CD4-positive, CD25-positive, alpha-beta regulatory T cell (primary cell): ENCODE measurements at regions not wholly inside any gene's neighbourhood (a gene's known extent, or its start where the extent isn't known, plus 50 kb on each side); places are given as distances from the start of the nearest gene placed in this dataset.

Source experiments
- ATAC-seq, 2 donors: fragments of 150-1000 bp; cut with Tn5 transposase; one replicate each; pipeline ENCODE4 v1.10.0; 2021; ENCODE audit warnings: low read depth in 2 of 2, moderate number of reproducible peaks in 2 of 2, moderate library complexity in 1 of 2
- DNase-seq, 3 donors: peaks; one replicate each; pipeline versions ENCODE4 v3.0.0 to v3.0.0-alpha.2; 2012 to 2022; ENCODE audit warnings: mixed read lengths in 1 of 3
- H3K27ac ChIP-seq: one replicate; pipeline ENCODE4 v1.7.0; 2013; ENCODE audit warnings: mild to moderate bottlenecking, low read length; ENCODE audit not compliant: insufficient read depth, poor library complexity, severe bottlenecking
- H3K27me3 ChIP-seq: one replicate; pipeline ENCODE4 v1.7.0; 2013; ENCODE audit warnings: low read length; ENCODE audit not compliant: control insufficient read depth, insufficient read depth
- H3K36me3 ChIP-seq: one replicate; pipeline ENCODE4 v1.7.0; 2013; ENCODE audit warnings: mild to moderate bottlenecking, low read length, moderate library complexity; ENCODE audit not compliant: control insufficient read depth, insufficient read depth
- H3K4me1 ChIP-seq: 2 replicates; pipeline ENCODE4 v1.7.0; 2013; ENCODE audit warnings: mild to moderate bottlenecking, low read length; ENCODE audit not compliant: insufficient read depth, control insufficient read depth, poor library complexity, severe bottlenecking
- H3K4me3 ChIP-seq: one replicate; pipeline ENCODE4 v1.7.0; 2013; ENCODE audit warnings: low read depth, mild to moderate bottlenecking, low read length, moderate library complexity
- H3K9me3 ChIP-seq, 2 experiments: 1 replicate in 1 of 2; 2 replicates in 1 of 2; pipeline ENCODE4 v1.7.0; 2013; ENCODE audit warnings: low read length in 2 of 2, mild to moderate bottlenecking in 1 of 2, moderate library complexity in 1 of 2; ENCODE audit not compliant: control insufficient read depth in 2 of 2
- H3K27ac Mint-ChIP-seq, 3 donors: one replicate each; pipeline ENCODE4 v1.8.0; 2020 to 2022; ENCODE audit warnings: mild to moderate bottlenecking in 3 of 3, mixed read lengths in 3 of 3, moderate library complexity in 2 of 3
- H3K27me3 Mint-ChIP-seq: one replicate; pipeline ENCODE4 v1.8.0; 2022; ENCODE audit warnings: mild to moderate bottlenecking, mixed read lengths
- H3K36me3 Mint-ChIP-seq: one replicate; pipeline ENCODE4 v1.8.0; 2020; ENCODE audit warnings: mixed read lengths
- H3K4me1 Mint-ChIP-seq, 4 donors: one replicate each; pipeline ENCODE4 v1.8.0; 2020 to 2022; ENCODE audit warnings: mixed read lengths in 4 of 4, mild to moderate bottlenecking in 1 of 4
- H3K4me3 Mint-ChIP-seq, 4 donors: one replicate each; pipeline ENCODE4 v1.8.0; 2020 to 2022; ENCODE audit warnings: mild to moderate bottlenecking in 4 of 4, mixed read lengths in 4 of 4, moderate library complexity in 3 of 4
- H3K9me3 Mint-ChIP-seq, 7 donors: one replicate each; pipeline ENCODE4 v1.8.0; 2020 to 2022; ENCODE audit warnings: mixed read lengths in 7 of 7, mild to moderate bottlenecking in 3 of 7, moderate library complexity in 2 of 7

- H3K27me3 ChIP-seq, result no peaks in the 10 kb centered on the region
- no peaks in the 10 kb centered on the region for H3K4me1 ChIP-seq
- Mint-ChIP-seq H3K4me1 (no peaks in the 10 kb centered on the region), H3K27ac (no peak overlapping the region), H3K36me3 (no peaks in the 10 kb centered on the region), H3K9me3 (peaks cover 0 to 6% (median 0%) of the 10 kb centered on the region in 7 donors), H3K4me3 (no peak overlapping the region), H3K27me3 (no peaks in the 10 kb centered on the region)
- H3K4me3 ChIP-seq, result no peak overlapping the region
- H3K36me3 ChIP-seq, result no peaks in the 10 kb centered on the region
- ATAC-seq (no peak), DNase-seq (no peak)
- H3K9me3 ChIP-seq, result peaks cover 0 to 1% of the 10 kb centered on the region in 2 experiments
- H3K27ac ChIP-seq, result no peak overlapping the region
Observed at GRCh38 chr2:18719978-18720775, 130.8 kb upstream of the NT5C1B start.

GRCh38 chr2:18708203-18708715, 118.9 kb upstream of the NT5C1B start:
- Histone ChIP-seq H3K27ac (no peak overlapping the region), H3K9me3 (peaks cover 0 to 2% of the 10 kb centered on the region in 2 experiments), H3K36me3 (no peaks in the 10 kb centered on the region), H3K4me3 (no peak overlapping the region), H3K4me1 (no peaks in the 10 kb centered on the region), H3K27me3 (no peaks in the 10 kb centered on the region)
- no peak overlapping the region for H3K4me3 Mint-ChIP-seq
- peaks cover 0 to 3% (median 2%) of the 10 kb centered on the region in 7 donors for H3K9me3 Mint-ChIP-seq
- no peak for ATAC-seq
- no peak for DNase-seq
- no peaks in the 10 kb centered on the region for H3K36me3 Mint-ChIP-seq
- H3K4me1 Mint-ChIP-seq, result no peaks in the 10 kb centered on the region
- no peaks in the 10 kb centered on the region for H3K27me3 Mint-ChIP-seq
- H3K27ac Mint-ChIP-seq, result no peak overlapping the region

GRCh38 chr2:18706001-18706400, 116.6 kb upstream of the NT5C1B start:
- Mint-ChIP-seq H3K9me3 (peaks cover 0 to 3% (median 0%) of the 10 kb centered on the region in 7 donors), H3K4me1 (no peaks in the 10 kb centered on the region), H3K27me3 (no peaks in the 10 kb centered on the region), H3K27ac (no peak overlapping the region), H3K36me3 (no peaks in the 10 kb centered on the region), H3K4me3 (no peak overlapping the region)
- Histone ChIP-seq H3K4me3 (no peak overlapping the region), H3K27ac (no peak overlapping the region), H3K27me3 (no peaks in the 10 kb centered on the region), H3K36me3 (no peaks in the 10 kb centered on the region), H3K4me1 (no peaks in the 10 kb centered on the region), H3K9me3 (no peaks in the 10 kb centered on the region)
- no peak for ATAC-seq
- DNase-seq, result no peak

GRCh38 chr2:18704276-18704675, 114.9 kb upstream of the NT5C1B start:
- no peaks in the 10 kb centered on the region for H3K36me3 ChIP-seq
- DNase-seq, result no peak
- Mint-ChIP-seq H3K27ac (no peak overlapping the region), H3K36me3 (no peaks in the 10 kb centered on the region), H3K9me3 (peaks cover 0 to 3% (median 0%) of the 10 kb centered on the region in 7 donors), H3K4me1 (no peaks in the 10 kb centered on the region), H3K27me3 (no peaks in the 10 kb centered on the region), H3K4me3 (no peak overlapping the region)
- H3K27ac ChIP-seq, result no peak overlapping the region
- no peak for ATAC-seq
- no peaks in the 10 kb centered on the region for H3K9me3 ChIP-seq
- no peaks in the 10 kb centered on the region for H3K4me1 ChIP-seq
- no peaks in the 10 kb centered on the region for H3K27me3 ChIP-seq
- H3K4me3 ChIP-seq, result no peak overlapping the region

- no peaks in the 10 kb centered on the region for H3K36me3 Mint-ChIP-seq
- no peaks in the 10 kb centered on the region for H3K9me3 ChIP-seq
- peaks cover 0 to 3% (median 0%) of the 10 kb centered on the region in 7 donors for H3K9me3 Mint-ChIP-seq
- DNase-seq, result no peak
- H3K36me3 ChIP-seq, result no peaks in the 10 kb centered on the region
- H3K27ac Mint-ChIP-seq, result no peak overlapping the region
- no peaks in the 10 kb centered on the region for H3K27me3 ChIP-seq
- no peaks in the 10 kb centered on the region for H3K4me1 Mint-ChIP-seq
- H3K4me1 ChIP-seq, result no peaks in the 10 kb centered on the region
- H3K4me3 Mint-ChIP-seq, result no peak overlapping the region
- H3K27me3 Mint-ChIP-seq, result no peaks in the 10 kb centered on the region
- no peak overlapping the region for H3K4me3 ChIP-seq
- no peak for ATAC-seq
- H3K27ac ChIP-seq, result no peak overlapping the region
Observed at GRCh38 chr2:18703555-18703954, 114.2 kb upstream of the NT5C1B start.

GRCh38 chr2:18701981-18702380, 112.6 kb upstream of the NT5C1B start:
- H3K27ac Mint-ChIP-seq, result no peak overlapping the region
- peaks cover 0 to 5% (median 0%) of the 10 kb centered on the region in 7 donors for H3K9me3 Mint-ChIP-seq
- Histone ChIP-seq H3K27me3 (no peaks in the 10 kb centered on the region), H3K4me3 (no peak overlapping the region), H3K9me3 (no peaks in the 10 kb centered on the region), H3K4me1 (no peaks in the 10 kb centered on the region), H3K27ac (no peak overlapping the region), H3K36me3 (no peaks in the 10 kb centered on the region)
- no peaks in the 10 kb centered on the region for H3K27me3 Mint-ChIP-seq
- DNase-seq (no peak), ATAC-seq (no peak)
- no peak overlapping the region for H3K4me3 Mint-ChIP-seq
- no peaks in the 10 kb centered on the region for H3K4me1 Mint-ChIP-seq
- H3K36me3 Mint-ChIP-seq, result no peaks in the 10 kb centered on the region

GRCh38 chr2:18701546-18701945, 112.2 kb upstream of the NT5C1B start:
- Histone ChIP-seq H3K9me3 (no peaks in the 10 kb centered on the region), H3K4me1 (no peaks in the 10 kb centered on the region), H3K27me3 (no peaks in the 10 kb centered on the region), H3K4me3 (no peak overlapping the region), H3K36me3 (no peaks in the 10 kb centered on the region), H3K27ac (no peak overlapping the region)
- H3K27ac Mint-ChIP-seq, result no peak overlapping the region
- H3K4me3 Mint-ChIP-seq, result no peak overlapping the region
- ATAC-seq, result no peak
- H3K36me3 Mint-ChIP-seq, result no peaks in the 10 kb centered on the region
- H3K4me1 Mint-ChIP-seq, result no peaks in the 10 kb centered on the region
- H3K27me3 Mint-ChIP-seq, result no peaks in the 10 kb centered on the region
- peaks cover 0 to 6% (median 0%) of the 10 kb centered on the region in 7 donors for H3K9me3 Mint-ChIP-seq
- no peak for DNase-seq

- Mint-ChIP-seq H3K4me1 (no peaks in the 10 kb centered on the region), H3K4me3 (no peak overlapping the region), H3K27me3 (no peaks in the 10 kb centered on the region), H3K36me3 (peaks cover 4% of the 10 kb centered on the region), H3K9me3 (peaks cover 0 to 4% (median 0%) of the 10 kb centered on the region in 7 donors), H3K27ac (no peak overlapping the region)
- DNase-seq, result peak in 1 of 3 donors; percentile 13
- Histone ChIP-seq H3K27ac (no peak overlapping the region), H3K9me3 (no peaks in the 10 kb centered on the region), H3K27me3 (no peaks in the 10 kb centered on the region), H3K4me3 (no peak overlapping the region), H3K4me1 (no peaks in the 10 kb centered on the region), H3K36me3 (no peaks in the 10 kb centered on the region)
- ATAC-seq, result no peak
Observed at GRCh38 chr2:18690342-18690741, 101.0 kb upstream of the NT5C1B start.
